Hepatocyte (in vitro differentiated cells): ENCODE measurements at regions not wholly inside any gene's neighbourhood (a gene's known extent, or its start where the extent isn't known, plus 50 kb on each side); places are given as distances from the start of the nearest gene placed in this dataset.

ENCODE experiments used
- EZH2 ChIP-seq: fragments of 200-600 bp; sonication (generic); IDR thresholded peaks from 2 replicates; pipeline ENCODE4 v1.6.1; 2016; ENCODE audit warnings: antibody characterized with exemption, mild to moderate bottlenecking, borderline replicate concordance
- TF ChIP-seq, protein P1 (sequence below): fragments of 200-600 bp; sonication (generic); IDR thresholded peaks from 2 replicates; pipeline ENCODE4 v1.5.1; 2016; ENCODE audit warnings: antibody characterized with exemption, mild to moderate bottlenecking; ENCODE audit not compliant: poor library complexity

- TF ChIP-seq, protein P1, sequence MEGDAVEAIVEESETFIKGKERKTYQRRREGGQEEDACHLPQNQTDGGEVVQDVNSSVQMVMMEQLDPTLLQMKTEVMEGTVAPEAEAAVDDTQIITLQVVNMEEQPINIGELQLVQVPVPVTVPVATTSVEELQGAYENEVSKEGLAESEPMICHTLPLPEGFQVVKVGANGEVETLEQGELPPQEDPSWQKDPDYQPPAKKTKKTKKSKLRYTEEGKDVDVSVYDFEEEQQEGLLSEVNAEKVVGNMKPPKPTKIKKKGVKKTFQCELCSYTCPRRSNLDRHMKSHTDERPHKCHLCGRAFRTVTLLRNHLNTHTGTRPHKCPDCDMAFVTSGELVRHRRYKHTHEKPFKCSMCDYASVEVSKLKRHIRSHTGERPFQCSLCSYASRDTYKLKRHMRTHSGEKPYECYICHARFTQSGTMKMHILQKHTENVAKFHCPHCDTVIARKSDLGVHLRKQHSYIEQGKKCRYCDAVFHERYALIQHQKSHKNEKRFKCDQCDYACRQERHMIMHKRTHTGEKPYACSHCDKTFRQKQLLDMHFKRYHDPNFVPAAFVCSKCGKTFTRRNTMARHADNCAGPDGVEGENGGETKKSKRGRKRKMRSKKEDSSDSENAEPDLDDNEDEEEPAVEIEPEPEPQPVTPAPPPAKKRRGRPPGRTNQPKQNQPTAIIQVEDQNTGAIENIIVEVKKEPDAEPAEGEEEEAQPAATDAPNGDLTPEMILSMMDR, result no peak
- no peak for TF ChIP-seq EZH2
These were observed 417.4 kb downstream of the LPIN1 start for GRCh38 chr2:12163866-12164265.
